Fibroblast of mammary gland (primary cell): ENCODE measurements at regions not wholly inside any gene's neighbourhood (a gene's known extent, or its start where the extent isn't known, plus 50 kb on each side); places are given as distances from the start of the nearest gene placed in this dataset.

Source experiments
- DNase-seq: peaks from one replicate; pipeline ENCODE4 v3.0.0-alpha.2; 2010; ENCODE audit warnings: low read depth
- H3K4me3 ChIP-seq: 2 replicates; pipeline ENCODE4 v1.5.1; 2011; ENCODE audit warnings: low read depth, mild to moderate bottlenecking, low read length, moderate library complexity; ENCODE audit not compliant: control insufficient read depth
- CTCF ChIP-seq: conservative IDR thresholded peaks from 2 replicates; pipeline ENCODE4 v1.5.1; 2011; ENCODE audit warnings: low read depth, low read length, inconsistent platforms; ENCODE audit not compliant: control insufficient read depth, insufficient read depth

- DNase-seq: no peak
- TF ChIP-seq CTCF: no peak
- H3K4me3 ChIP-seq: no peak overlapping the region
Measured at GRCh38 chr5:162514116-162514515, 446.5 kb downstream of the GABRG2 start.

- no peak for DNase-seq
- H3K4me3 ChIP-seq: no peak overlapping the region
- no peak for TF ChIP-seq CTCF
Measured at GRCh38 chr5:162520878-162521277, 453.3 kb downstream of the GABRG2 start.

GRCh38 chr5:162529209-162529608 is 461.6 kb downstream of the GABRG2 start:
- no peak for DNase-seq
- H3K4me3 ChIP-seq: no peak overlapping the region
- no peak for TF ChIP-seq CTCF

GRCh38 chr5:162529886-162530285 is 462.3 kb downstream of the GABRG2 start:
- no peak for TF ChIP-seq CTCF
- DNase-seq: no peak
- no peak overlapping the region for H3K4me3 ChIP-seq

GRCh38 chr5:162543437-162543836 is 475.9 kb downstream of the GABRG2 start:
- no peak for DNase-seq
- H3K4me3 ChIP-seq: no peak overlapping the region
- no peak for TF ChIP-seq CTCF

- no peak for DNase-seq
- no peak overlapping the region for H3K4me3 ChIP-seq
- TF ChIP-seq CTCF: no peak
Measured at GRCh38 chr5:162544905-162545304, 477.3 kb downstream of the GABRG2 start.

- no peak overlapping the region for H3K4me3 ChIP-seq
- no peak for DNase-seq
- TF ChIP-seq CTCF: no peak
Measured at GRCh38 chr5:162550236-162550635, 482.7 kb downstream of the GABRG2 start.
